Thyroid gland (tissue), 4 donors: ENCODE measurements at regions not wholly inside any gene's neighbourhood (a gene's known extent, or its start where the extent isn't known, plus 50 kb on each side); places are given as distances from the start of the nearest gene placed in this dataset.

Experiments
- DNase-seq, 2 donors: peaks; one replicate each; pipeline ENCODE4 v3.0.0-alpha.2; 2019
- H3K27ac ChIP-seq, 3 donors: fragments of 200-600 bp; sonication (generic); 1 replicate in 2 of 3; 2 replicates in 1 of 3; pipeline ENCODE4 v1.5.1; 2016 to 2019; ENCODE audit warnings: mild to moderate bottlenecking in 1 of 3, moderate library complexity in 1 of 3
- H3K27me3 ChIP-seq: fragments of 200-600 bp; sonication (generic); one replicate; pipeline ENCODE4 v1.5.1; 2019
- H3K36me3 ChIP-seq, 2 donors: fragments of 200-600 bp; sonication (generic); one replicate each; pipeline ENCODE4 v1.5.1; 2016 to 2019
- H3K4me1 ChIP-seq, 2 donors: fragments of 200-600 bp; sonication (generic); one replicate each; pipeline ENCODE4 v1.5.1; 2017 to 2019
- H3K4me3 ChIP-seq, 3 donors: fragments of 200-600 bp; sonication (generic); replicated peaks in 1 of 3; 1 replicate in 2 of 3; 2 replicates in 1 of 3; pipeline ENCODE4 v1.5.1; 2016; ENCODE audit warnings: mild to moderate bottlenecking in 1 of 3
- H3K9me3 ChIP-seq: fragments of 200-600 bp; sonication (generic); one replicate; pipeline ENCODE4 v1.5.1; 2017
- CTCF ChIP-seq, 6 experiments: fragments of 200-600 bp in 3 of 6; fragments of 450-650 bp in 3 of 6; sonication (generic) in 3 of 6; IDR thresholded peaks; one replicate each; pipeline ENCODE4 v1.5.1; 2016 to 2019; ENCODE audit warnings: antibody characterized with exemption in 6 of 6, mild to moderate bottlenecking in 2 of 6, inconsistent platforms in 1 of 6, moderate library complexity in 1 of 6
- POLR2A ChIP-seq, 2 donors: fragments of 450-650 bp; IDR thresholded peaks; one replicate each; pipeline ENCODE4 v1.6.1; 2017; ENCODE audit warnings: antibody characterized with exemption in 2 of 2, mild to moderate bottlenecking in 2 of 2, moderate library complexity in 1 of 2
- WGBS, 2 donors: methylation state at CpG; one replicate each; pipeline ENCODE4 v1.1.5; 2017; 5-methylcytosine and 5-hydroxymethylcytosine counted together
- intact Hi-C: fragments of 100-400 bp; cut with DNase I; formaldehyde crosslinking; loops from one replicate; pipeline ENCODE4 v1.15.1; 2023

GRCh38 chr4:27176881-27177280 is 316.2 kb downstream of the STIM2 start:
- TF ChIP-seq POLR2A (IDR thresholded peaks at IDR 0.05), result no peak
- TF ChIP-seq CTCF (IDR thresholded peaks at IDR 0.05), result no peak
- no peaks in the 10 kb centered on the region for H3K9me3 ChIP-seq
- no peak for DNase-seq
- no peaks in the 10 kb centered on the region for H3K27me3 ChIP-seq
- H3K4me3 ChIP-seq, result no peak overlapping the region
- no peaks in the 10 kb centered on the region for H3K4me1 ChIP-seq
- intact Hi-C loops, result no loop called here
- H3K36me3 ChIP-seq, result no peaks in the 10 kb centered on the region
- WGBS, 2 donors, result 14 to 47% methylated on average over 2 of the region's 2 CpGs
- H3K27ac ChIP-seq, result no peak overlapping the region

GRCh38 chr4:27178061-27178460 is 317.4 kb downstream of the STIM2 start:
- Histone ChIP-seq H3K9me3 (no peaks in the 10 kb centered on the region), H3K27ac (no peak overlapping the region), H3K27me3 (no peaks in the 10 kb centered on the region), H3K4me1 (no peaks in the 10 kb centered on the region), H3K36me3 (no peaks in the 10 kb centered on the region), H3K4me3 (no peak overlapping the region)
- intact Hi-C loops, result no loop called here
- TF ChIP-seq CTCF (IDR thresholded peaks at IDR 0.05), result no peak
- TF ChIP-seq POLR2A (IDR thresholded peaks at IDR 0.05), result no peak
- 45 to 52% methylated on average over 2 of the region's 2 CpGs for WGBS, 2 donors
- DNase-seq, result no peak

GRCh38 chr4:27181693-27182092 is 321.1 kb downstream of the STIM2 start:
- Histone ChIP-seq H3K9me3 (no peaks in the 10 kb centered on the region), H3K4me1 (no peaks in the 10 kb centered on the region), H3K36me3 (no peaks in the 10 kb centered on the region), H3K4me3 (no peak overlapping the region), H3K27me3 (no peaks in the 10 kb centered on the region), H3K27ac (no peak overlapping the region)
- TF ChIP-seq CTCF (IDR thresholded peaks at IDR 0.05) (no peak), POLR2A (IDR thresholded peaks at IDR 0.05) (no peak)
- WGBS, 2 donors, result 46 to 69% methylated on average over 4 of the region's 4 CpGs
- no peak for DNase-seq
- intact Hi-C loops, result no loop called here

GRCh38 chr4:27182211-27182610 is 321.6 kb downstream of the STIM2 start:
- Histone ChIP-seq H3K27ac (no peak overlapping the region), H3K36me3 (no peaks in the 10 kb centered on the region), H3K9me3 (no peaks in the 10 kb centered on the region), H3K4me1 (no peaks in the 10 kb centered on the region), H3K27me3 (no peaks in the 10 kb centered on the region), H3K4me3 (no peak overlapping the region)
- intact Hi-C loops, result no loop called here
- TF ChIP-seq CTCF (IDR thresholded peaks at IDR 0.05), result no peak
- no peak for TF ChIP-seq POLR2A (IDR thresholded peaks at IDR 0.05)
- 90 to 94% methylated on average over 2 of the region's 2 CpGs for WGBS, 2 donors
- DNase-seq, result no peak

GRCh38 chr4:27184508-27185155 is 324.0 kb downstream of the STIM2 start:
- no peak overlapping the region for H3K27ac ChIP-seq
- no peak for TF ChIP-seq CTCF (IDR thresholded peaks at IDR 0.05)
- TF ChIP-seq POLR2A (IDR thresholded peaks at IDR 0.05), result no peak
- no peaks in the 10 kb centered on the region for H3K4me1 ChIP-seq
- H3K9me3 ChIP-seq, result no peaks in the 10 kb centered on the region
- H3K4me3 ChIP-seq, result no peak overlapping the region
- intact Hi-C loops, result no loop called here
- WGBS, 2 donors, result 57 to 62% methylated on average over 6 of the region's 6 CpGs
- H3K27me3 ChIP-seq, result no peaks in the 10 kb centered on the region
- no peaks in the 10 kb centered on the region for H3K36me3 ChIP-seq
- no peak for DNase-seq
